ENCODE measurements at regions not wholly inside any gene's neighbourhood (a gene's known extent, or its start where the extent isn't known, plus 50 kb on each side); places are given as distances from the start of the nearest gene placed in this dataset.

DNA sequence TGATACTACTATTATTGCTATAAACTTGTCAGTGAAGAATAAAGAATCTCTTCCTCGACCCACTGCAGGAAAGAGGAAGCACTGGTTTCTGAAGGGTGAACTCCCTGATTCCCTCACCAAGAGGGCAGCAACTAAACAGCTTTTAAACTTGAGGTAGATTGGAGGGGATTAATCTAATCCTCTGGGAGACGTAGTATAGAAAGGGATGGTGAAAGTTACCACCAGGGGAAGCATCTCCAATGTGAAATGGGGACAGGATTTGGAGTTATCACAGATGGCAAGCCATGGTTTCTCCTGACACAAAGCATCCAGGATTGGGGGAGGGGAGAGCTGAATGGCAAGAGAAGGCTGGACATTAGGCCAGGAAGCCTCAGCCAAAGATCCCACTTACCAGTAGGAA lies 62.7 kb upstream of the PTPN13 start:
- no peak for DNase-seq

DNA sequence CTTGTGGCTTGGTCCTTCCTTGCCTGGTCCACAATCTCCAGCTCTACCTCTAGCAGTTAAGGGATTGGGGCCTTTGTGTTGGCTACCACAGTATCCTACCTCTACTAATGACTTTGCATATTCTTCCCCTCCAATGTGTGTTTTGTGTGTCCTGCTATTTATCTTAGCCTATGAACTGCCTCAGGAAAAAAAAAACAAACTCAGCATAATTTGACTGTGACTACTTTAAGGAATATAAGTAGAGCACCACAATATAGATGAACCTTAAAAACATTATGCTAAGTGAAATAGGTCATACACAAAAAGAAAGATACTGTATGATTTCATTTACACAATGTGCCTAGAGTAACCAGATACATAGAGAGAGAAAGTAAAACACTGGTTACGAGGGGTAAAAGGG lies 61.3 kb upstream of the PTPN13 start:
- DNase-seq, result no peak

- no peak for DNase-seq
Measured at GRCh38 chr4:86536151-86536550, 58.0 kb upstream of the PTPN13 start.

GRCh38 chr4:86542319-86543027 lies 51.6 kb upstream of the PTPN13 start:
- DNase-seq, result no peak

GRCh38 chr4:86543080-86543479 lies 51.0 kb upstream of the PTPN13 start:
- no peak for DNase-seq

DNA sequence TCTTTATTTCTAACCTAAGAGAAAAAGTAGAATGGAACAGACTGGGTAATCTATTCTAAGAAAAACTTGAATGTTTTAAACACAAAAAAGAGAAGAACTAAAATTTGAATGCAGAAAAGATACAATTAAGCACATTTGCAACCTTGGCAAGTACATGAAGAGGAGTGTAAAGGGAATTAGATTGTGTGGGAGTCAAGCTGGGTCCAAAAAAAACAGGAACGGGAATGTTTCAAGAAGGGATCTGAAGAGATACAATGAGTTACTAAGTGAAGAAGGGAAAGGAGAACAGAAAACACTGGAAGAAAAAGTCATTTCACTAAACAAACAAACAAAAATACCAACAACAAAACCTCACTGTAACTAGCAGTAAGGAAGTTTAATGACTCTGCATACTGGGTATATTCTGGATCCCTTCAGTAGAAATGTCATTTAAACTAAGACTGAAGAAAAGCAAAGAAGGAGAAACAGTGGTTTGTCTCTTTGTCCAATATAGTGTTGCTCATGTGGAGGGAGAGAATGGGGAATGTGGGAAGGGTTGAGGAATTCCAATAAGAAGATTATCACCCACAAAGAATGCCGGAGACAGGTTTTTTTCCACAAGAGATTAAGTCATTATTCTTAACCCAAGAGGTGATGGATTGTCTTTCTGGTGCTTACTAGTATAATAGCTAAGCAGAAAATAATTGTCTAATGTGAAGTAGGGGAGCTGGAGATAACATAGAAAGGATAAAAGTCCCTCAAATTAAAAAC lies 50.4 kb upstream of the PTPN13 start:
- DNase-seq, result no peak

DNA sequence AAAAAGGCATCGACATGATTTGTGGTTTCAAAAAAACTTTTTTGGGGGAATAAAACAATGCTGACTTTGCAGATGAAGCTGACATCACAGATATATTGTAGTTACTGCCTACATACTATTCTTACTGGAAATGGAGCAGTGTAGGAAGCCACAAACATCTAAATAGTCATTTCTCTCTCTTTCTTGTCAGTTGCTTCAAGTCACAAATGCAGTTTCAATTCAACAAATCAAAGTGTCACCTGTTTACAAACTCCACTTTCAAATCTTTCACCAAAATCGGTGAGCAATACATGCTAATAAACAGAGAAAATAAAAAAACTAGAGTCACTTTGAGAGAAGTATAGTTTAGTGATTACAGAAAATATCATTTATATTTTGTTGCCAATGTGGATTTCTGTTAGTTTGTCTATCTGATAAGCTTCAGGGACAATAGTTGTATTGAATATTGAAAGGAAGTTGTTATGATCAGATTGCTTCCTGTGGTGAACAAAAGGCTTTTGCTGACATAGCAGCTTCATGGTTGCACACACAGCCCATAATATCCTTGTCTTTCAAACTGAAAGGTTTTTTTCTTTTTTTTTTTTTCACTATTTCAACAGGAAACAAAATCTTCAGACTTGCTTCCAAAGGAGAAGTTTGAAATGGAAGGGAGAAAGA lies 49.7 kb upstream of the PTPN13 start:
- no peak for DNase-seq
